Stimulated activated CD8-positive, alpha-beta memory T cell treated with anti-CD3 and anti-CD28 coated beads, Interleukin-7, amount 100 ng/mL, for 48 hours (primary cell): ENCODE measurements at regions not wholly inside any gene's neighbourhood (a gene's known extent, or its start where the extent isn't known, plus 50 kb on each side); places are given as distances from the start of the nearest gene placed in this dataset.
A peak's percentile ranks its signal among the peaks of the same experiment; 100 is the strongest.

Source experiments
- DNase-seq, 2 donors: peaks; one replicate each; pipeline ENCODE4 v3.0.0-alpha.2; 2020; ENCODE audit warnings: low read depth in 1 of 2; ENCODE audit errors: extremely low read depth in 1 of 2

DNA sequence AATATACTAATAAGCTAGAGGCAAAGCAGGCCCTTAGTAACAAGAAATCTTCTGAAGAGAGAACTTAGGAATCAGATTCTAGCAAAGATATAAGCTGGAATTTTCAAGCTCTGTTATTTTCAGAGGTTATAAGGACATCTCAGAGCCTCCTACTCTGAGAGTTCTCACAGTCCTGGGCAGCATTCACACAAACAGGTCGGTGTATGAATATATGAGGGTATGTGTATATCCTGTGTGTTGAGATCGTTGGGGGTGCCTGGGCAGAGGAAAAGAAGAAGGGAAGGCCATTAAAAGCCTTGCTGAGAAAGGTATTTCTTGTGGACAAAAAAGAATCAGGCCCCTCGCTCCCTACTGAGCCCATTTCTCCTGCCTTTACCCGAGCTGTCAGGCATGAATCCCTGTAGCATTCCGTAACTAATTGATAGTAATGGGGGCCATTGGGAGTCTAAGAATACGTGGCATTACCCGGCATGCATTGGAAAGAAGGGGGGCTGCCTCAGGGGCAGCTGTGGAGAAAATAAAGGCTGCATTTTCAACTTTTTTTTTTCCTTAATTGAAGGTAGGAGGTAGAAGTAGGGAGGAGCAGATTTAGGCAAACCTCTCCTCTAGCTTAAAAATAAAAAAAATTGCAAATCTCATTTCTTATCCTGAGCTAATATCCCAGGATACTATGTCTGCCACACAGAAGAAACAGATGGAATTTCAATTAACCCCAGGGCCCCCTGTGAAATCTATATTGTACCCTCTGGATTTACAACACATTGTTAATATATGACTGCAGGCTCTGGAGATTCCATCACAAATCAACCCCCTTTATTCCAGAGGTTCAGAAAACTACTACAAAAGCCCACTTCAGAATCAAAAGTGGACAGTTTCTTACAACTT lies 103.8 kb downstream of the GTPBP8 start:
- no peak for DNase-seq

GRCh38 chr3:113096188-113096892 lies 105.6 kb downstream of the GTPBP8 start:
- DNase-seq, result no peak

DNA sequence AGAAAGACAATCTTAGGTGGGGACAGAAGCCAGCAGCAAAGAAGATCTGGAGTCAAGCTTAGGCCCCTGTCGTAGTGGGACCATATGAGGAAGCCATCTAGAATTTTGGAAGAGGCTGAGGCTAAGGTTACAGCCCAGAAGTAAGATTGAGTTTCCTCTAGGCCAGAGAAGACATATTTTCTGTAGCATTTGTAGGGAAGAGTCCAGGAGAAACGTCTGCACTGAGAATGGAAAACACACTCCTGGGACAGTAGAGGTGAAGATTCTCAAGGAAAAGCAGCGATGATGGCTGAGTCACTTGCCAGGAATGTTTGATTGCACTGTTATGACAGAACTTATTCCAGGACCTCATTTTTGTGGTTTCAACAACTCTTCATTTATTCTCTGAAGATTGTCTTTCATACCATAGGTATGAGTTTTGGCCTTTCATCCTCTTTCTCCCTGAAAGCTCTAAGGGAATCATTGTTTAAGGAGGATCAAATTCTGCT lies 107.2 kb downstream of the GTPBP8 start:
- DNase-seq, result no peak

DNA sequence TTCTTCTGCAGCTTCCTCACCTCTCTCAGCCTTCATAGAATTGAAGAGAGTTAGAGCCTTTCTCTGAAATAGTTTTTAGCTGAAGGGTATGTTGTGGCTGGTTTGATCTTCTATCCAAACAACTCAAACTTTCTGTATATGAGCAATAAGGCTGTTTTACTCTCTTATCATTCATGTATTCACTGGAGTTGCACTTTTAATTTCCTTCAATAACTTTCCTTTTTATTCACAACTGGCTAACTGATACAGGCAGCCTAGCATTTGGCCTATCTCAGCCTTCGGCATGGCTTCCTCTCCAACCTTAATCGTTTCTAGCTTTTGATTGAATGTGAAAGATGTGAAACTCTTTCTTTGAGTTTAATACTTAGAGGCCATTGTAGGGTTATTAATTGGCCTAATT lies 109.3 kb downstream of the GTPBP8 start:
- DNase-seq, result no peak

GRCh38 chr3:113103588-113103987 lies 107.8 kb upstream of the BOC start:
- no peak for DNase-seq

DNA sequence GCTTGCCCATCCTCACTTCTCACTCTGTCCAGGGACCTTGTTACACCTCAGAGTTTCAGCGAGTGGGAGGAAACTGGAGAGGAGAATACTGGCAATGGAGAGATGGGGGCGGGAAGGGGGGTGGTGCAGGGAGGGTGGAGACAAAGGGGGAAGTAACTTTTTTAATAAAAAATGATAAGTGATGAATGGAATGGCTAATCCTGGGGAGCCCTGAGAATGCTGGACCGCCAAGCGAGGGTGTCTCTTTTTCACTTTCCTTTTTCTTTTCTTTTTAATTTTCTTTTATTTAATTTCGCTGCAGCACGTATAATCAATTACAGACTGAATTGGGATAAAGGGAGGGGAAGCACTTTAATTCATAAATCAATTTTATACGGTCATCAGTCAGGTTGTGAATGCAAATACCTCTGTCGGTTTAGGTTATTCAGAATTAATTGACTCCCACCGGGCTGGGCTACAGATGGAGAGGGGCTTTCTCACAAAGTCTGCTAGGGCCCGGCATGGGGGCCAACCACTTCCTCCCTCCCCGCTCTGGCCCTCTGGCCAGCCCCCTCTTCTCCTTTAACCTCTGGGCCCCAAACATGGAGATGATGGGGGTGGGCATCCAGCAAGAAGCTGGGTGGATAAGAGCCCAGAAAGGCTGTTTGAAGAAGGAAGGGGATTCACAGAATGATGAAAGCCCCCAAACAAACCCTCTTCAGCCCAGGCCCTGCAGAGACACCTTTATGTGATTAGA lies 106.8 kb upstream of the BOC start:
- no peak for DNase-seq

GRCh38 chr3:113105093-113105449 lies 106.3 kb upstream of the BOC start:
- no peak for DNase-seq

GRCh38 chr3:113105966-113106660 lies 105.2 kb upstream of the BOC start:
- DNase-seq, result no peak

- no peak for DNase-seq
Measured at GRCh38 chr3:113110267-113110666, 101.1 kb upstream of the BOC start.

- DNase-seq, result peak in 1 of 2 donors; percentile 21
Measured at GRCh38 chr3:113111011-113111707, 100.2 kb upstream of the BOC start.

- DNase-seq, result no peak
Measured at GRCh38 chr3:113113361-113113760, 98.0 kb upstream of the BOC start.

DNA sequence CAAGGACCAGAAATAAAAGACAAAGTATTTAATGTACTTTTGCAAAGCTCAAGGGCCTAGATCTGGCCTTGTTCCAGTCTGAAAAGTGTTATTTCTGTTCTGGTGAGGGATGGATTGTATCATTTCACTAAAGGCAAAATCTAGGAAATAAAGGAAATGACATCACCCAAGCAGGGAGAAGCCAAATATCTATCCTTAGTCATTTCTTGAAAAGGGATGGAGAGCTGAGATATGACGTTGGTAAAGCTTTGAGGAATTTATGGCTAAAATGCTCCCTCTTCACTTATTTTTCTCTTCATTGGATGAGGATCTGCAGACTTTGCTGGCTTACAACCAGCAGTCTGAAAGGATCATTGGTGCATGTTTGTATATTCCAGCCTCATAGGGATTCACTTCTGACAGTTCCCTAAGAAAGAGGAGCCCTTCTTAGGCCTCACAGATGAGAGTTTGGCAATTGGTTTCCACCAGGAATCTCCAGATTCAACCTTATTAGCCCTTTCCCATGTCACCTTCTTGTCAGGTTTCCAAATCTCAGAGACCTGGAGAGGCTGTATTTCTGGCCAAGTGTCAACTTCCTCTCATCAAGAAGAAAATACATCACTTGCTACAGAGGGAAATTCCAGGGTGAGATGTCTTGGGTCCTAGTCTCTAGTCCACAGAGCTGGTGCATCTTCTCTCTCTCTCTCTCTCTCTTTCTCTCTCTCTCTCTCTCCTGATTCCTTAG lies 93.7 kb upstream of the BOC start:
- no peak for DNase-seq

- no peak for DNase-seq
Measured at GRCh38 chr3:113118336-113118735, 93.0 kb upstream of the BOC start.

DNA sequence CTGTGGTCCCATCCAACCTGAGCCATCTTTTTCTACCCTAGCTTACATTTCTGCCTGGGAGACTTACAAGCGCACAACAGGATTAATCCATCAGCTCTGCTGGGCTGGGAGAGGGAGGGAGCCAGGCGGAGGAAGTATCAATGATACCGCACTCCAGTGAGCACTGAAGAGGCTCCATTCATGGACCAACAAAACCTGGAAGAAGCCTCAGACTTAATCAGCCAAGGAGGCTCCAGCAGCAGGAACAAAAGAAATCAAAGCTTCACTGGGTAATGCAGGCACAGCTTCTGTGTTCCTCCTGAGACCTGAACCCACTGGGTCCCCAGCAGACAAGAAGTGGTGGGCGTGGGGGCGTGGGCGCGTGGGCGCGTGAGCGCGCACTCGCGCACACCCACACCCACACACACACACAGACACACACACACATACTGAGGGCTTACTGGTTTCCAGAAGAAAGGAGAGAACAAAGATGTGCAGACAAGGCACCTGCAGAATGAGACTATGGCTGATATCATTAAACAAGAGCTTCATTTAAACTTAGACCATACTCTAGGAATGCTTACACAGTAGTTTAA lies 87.0 kb upstream of the BOC start:
- no peak for DNase-seq

DNA sequence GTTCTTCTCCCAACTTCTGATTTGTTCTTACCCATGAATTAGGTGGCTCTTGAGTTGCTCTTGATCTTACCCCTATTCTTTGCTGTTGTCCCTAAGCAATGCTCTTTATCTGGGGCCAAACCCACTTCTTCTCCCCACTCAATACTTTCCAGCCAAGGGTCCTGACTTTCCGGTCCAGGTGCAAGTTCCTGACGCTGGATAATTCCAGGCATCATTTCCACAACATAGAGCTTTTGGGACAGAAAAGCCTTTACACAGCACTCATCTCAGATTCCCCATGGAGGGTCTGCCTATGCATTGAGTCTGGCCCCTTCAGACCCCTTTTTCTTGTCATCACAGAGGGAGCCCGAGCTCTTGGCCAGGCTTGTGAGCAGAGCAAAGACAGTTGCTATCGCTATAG lies 85.4 kb upstream of the BOC start:
- DNase-seq, result no peak

DNA sequence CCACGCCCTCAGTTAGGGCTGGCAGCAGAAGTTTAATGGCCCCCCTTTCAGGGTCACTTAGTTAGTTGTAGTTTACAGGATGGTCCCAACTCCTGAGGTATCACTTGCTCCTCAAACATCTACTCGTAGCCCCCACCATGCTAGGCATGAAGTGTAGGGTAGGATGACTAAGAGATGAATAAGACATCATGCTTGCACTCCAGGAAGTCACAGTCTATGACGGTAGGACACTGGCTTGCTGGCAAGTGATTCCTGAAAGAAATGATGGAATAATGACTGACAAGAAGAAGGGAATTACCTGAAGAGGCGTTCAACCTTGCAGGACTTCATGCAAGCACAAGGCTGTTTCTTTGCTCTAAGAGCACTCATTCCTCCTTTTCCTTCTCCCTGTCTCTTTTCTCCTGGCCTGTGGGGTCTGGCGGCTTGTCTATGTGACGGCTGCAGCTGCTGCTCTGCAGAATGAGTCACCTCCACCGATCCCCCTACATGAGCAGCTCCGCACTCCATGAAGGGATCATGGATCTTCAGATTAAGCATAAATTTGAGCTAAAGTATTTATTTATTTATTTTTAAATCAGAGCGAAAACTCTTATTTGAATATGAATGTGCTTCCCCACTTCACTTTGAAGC lies 82.9 kb upstream of the BOC start:
- DNase-seq, result no peak

DNA sequence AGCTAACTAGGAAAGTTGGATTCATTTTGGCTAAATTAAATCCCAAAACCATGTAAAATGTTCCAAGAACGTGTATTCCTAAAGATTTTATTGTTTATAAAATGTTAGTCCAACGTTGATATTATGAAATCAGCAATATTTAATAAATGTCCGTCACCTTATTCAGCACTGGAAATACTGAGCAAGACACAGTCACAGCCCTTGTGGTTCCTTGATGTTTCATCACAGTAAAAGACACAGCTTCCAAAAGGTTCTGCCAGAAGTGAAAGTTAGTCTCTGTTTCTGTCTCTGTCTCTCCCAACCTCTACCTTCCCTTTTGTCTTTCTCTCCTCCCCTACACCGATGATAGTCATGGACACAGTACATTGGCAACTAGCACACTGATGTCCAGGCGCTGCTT lies 82.2 kb upstream of the BOC start:
- no peak for DNase-seq

DNA sequence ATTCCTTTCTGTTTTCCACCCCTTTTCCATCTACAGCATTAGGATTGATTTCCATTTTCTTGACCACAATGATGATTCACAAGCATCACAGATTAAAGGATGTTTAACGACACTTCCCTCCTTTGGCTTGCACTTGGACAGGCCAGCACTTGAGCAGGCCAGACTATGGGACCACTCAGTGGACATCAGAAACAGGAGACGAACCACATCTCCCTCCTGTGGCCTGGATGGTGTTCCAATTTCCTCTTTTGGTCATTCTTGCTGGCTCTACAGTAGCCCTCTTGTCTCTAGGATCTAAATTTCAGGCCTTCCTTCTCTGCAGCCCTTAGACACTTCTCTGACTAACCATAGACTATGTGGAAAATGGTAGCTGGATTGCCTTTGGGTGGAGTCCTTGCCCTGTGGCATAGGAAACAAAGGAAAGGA lies 78.8 kb upstream of the BOC start:
- no peak for DNase-seq

GRCh38 chr3:113133140-113133539 lies 78.2 kb upstream of the BOC start:
- no peak for DNase-seq
